22Rv1 (cell line): ENCODE measurements at regions not wholly inside any gene's neighbourhood (a gene's known extent, or its start where the extent isn't known, plus 50 kb on each side); places are given as distances from the start of the nearest gene placed in this dataset.

Source experiments
- H3K27ac ChIP-seq: fragments of 450-650 bp; 2 replicates; pipeline ENCODE4 v1.5.1; 2017
- ZFX ChIP-seq: fragments of 450-650 bp; IDR thresholded peaks from 2 replicates; pipeline ENCODE4 v1.6.1; 2017; ENCODE audit warnings: antibody characterized with exemption, borderline replicate concordance
- TF ChIP-seq, protein P1 (sequence below): fragments of 450-650 bp; IDR thresholded peaks from 2 replicates; pipeline ENCODE4 v1.5.1; 2017; ENCODE audit warnings: mild to moderate bottlenecking

DNA sequence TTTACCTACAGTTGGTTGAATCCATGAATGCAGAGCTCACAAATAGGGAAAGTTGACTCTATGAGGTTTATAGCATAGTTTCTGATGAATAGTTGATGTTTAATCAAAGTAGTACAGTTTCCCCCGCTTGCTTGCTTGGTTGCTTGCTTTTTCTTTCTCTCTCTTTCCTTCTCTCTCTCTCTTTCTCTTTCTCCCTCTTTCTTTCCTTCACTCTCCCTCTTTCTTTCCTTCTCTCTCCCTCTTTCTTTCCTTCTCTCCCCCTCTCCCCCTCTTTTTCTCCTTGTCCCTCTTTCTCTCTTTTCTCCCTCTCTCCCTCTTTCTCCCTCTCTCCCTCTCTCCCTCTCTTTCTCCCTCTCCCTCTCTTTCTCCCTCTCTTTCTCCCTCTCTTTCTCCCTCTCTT, 999.9 kb upstream of the CELF4 start:
- H3K27ac ChIP-seq: no peak overlapping the region
- TF ChIP-seq ZFX: no peak
- TF ChIP-seq, protein P1, sequence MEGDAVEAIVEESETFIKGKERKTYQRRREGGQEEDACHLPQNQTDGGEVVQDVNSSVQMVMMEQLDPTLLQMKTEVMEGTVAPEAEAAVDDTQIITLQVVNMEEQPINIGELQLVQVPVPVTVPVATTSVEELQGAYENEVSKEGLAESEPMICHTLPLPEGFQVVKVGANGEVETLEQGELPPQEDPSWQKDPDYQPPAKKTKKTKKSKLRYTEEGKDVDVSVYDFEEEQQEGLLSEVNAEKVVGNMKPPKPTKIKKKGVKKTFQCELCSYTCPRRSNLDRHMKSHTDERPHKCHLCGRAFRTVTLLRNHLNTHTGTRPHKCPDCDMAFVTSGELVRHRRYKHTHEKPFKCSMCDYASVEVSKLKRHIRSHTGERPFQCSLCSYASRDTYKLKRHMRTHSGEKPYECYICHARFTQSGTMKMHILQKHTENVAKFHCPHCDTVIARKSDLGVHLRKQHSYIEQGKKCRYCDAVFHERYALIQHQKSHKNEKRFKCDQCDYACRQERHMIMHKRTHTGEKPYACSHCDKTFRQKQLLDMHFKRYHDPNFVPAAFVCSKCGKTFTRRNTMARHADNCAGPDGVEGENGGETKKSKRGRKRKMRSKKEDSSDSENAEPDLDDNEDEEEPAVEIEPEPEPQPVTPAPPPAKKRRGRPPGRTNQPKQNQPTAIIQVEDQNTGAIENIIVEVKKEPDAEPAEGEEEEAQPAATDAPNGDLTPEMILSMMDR: no peak

DNA sequence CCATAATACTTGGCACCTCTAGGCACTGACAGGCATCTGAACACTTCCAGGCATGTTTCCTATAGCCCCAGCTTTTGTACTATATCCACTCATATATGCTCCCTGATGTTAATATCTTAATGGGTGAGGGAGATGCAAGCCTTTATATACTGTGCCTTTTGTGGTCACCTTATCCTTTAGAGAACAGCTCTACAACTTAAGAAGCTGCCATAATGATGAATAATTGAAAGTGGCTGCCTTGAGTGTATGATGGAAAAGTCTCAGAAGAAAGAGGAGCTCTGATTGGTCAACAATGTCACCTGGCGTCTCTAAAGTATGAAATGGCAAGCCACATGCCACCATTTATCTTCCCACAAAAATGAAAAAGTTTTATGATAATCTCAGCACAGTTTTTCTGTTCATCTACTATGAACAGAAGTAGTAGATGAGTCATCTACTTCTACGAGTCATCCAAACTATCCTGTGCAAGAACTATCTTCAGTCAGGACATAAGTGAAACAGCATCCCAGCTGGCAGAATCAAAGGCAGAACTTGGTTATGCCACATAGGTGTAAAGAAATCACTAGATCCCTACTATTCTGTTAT, 997.9 kb upstream of the CELF4 start:
- no peak overlapping the region for H3K27ac ChIP-seq
- TF ChIP-seq, protein P1: no peak
- no peak for TF ChIP-seq ZFX

DNA sequence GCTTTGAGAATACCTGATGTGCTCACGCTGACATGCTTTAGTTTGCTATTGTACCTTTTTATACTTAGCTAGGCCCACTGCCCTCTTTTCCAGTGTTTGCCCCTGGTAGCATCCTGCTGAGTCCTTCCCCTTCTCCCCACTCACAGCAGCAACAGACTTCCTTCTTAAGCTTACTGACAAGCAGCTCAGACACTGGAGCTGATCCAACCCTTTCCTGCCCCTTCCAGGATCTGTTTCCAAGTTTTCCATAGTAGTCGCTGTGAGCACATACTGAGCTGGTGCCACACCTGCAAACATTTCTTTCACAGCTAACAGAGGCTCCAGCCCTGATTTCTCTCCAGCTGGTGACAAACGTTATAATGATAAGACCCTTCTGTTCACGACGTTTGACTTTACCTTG, 991.4 kb upstream of the CELF4 start:
- TF ChIP-seq ZFX: no peak
- TF ChIP-seq, protein P1: no peak
- H3K27ac ChIP-seq: no peak overlapping the region

DNA sequence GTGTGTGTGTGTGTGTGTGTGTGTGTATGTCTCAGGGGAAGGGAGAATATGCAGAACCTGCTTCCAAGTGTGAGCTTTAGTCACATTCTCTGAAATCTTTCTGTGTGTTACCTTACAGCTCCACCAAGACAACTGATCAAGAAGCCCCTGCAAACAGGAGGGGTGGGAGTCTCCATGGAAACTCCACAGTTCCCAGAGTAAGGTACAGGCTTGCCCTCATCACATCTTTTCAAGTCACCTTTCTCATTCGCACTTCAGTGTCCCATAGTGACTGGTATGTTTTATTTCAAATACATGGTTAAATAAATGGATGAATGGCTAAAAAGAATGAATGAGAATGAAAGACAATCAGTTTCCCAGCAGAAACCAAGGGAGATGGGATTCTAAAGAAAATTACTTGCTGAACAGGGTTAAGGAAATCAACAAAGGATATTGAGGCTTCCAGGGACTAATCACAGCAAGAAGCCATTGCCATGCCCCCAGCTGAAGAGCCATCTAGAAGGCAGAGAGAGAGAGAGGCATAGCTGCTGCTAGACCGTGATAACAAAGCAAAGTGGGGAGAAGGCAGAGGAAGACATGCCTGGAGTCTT, 987.2 kb upstream of the CELF4 start:
- no peak overlapping the region for H3K27ac ChIP-seq
- TF ChIP-seq ZFX: no peak
- TF ChIP-seq, protein P1: no peak

DNA sequence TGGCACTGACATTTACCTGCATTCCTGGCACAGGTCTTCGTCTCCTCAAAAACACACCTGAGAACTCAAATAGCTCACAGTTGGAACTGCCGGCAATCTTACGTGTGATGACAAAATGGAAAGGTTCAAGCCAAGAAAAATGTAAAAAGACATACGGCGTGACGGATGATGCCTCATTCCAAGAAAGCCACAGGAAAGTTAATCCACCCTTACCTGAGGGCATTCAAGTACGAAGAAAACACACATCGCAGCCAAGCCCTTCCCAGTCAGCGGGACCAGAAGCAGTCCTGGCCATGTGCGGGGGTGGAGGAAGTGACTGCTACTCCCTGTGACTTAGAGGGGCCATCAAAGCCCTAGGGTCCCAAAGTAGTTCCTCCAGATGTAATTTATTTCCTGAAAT, 986.3 kb upstream of the CELF4 start:
- TF ChIP-seq ZFX: no peak
- TF ChIP-seq, protein P1: no peak
- H3K27ac ChIP-seq: no peak overlapping the region

DNA sequence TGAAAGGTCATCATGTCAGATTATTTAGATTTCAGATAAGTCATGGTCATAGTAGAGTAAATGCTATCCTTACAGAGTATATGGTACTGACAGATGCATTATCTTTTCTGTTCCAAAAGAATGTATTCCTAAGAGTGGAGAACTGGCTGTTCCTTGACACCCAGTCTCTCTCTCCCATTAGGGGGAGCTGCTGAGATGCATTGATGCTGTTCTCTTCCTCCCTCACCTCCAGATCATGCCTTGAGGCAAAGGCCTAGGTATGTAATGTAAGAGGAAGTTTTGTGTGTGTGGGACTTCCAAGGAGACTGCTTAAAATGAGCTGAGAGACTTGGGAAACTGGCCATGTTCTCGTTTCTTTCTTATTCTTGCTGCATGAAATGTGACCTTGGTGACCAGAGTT, 979.5 kb upstream of the CELF4 start:
- TF ChIP-seq, protein P1: peak; percentile 58
- no peak for TF ChIP-seq ZFX

DNA sequence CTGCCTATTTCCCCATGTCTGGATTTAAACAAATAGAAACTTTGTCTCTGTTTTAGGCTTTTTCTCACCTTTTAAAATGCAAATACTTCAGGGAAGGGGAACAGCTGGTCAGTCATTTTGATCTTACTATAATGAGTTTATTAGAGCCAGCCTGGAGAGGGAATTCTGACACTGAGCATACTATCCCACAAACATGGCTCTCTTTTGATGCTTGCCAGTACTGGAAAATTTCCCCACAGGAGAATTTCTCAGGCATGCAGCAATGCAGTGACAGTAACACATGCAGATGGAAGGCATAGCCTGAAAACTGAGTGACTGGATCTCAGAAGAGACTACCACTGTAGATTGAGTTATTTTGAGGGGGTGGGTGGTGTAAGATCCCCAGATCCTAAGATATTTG, 974.3 kb upstream of the CELF4 start:
- TF ChIP-seq, protein P1: no peak
- no peak for TF ChIP-seq ZFX
- H3K27ac ChIP-seq: no peak overlapping the region

More for the DNA sequence above, 979.5 kb upstream of the CELF4 start:
- H3K27ac ChIP-seq: no peak overlapping the region
